OCI-M1 (cell line): ENCODE measurements at regions not wholly inside any gene's neighbourhood (a gene's known extent, or its start where the extent isn't known, plus 50 kb on each side); places are given as distances from the start of the nearest gene placed in this dataset.

Experiments used
- DNase-seq: peaks from one replicate; lab custom pipeline; 2025; lab: John Stamatoyannopoulos, UW

- DNase-seq = no peak
Measured at GRCh38 chr22:49155039-49155769, 672.5 kb downstream of the BRD1 start.

- DNase-seq = no peak
Measured at GRCh38 chr22:49154433-49154832, 673.2 kb downstream of the BRD1 start.

GRCh38 chr22:49153921-49154320 lies 673.8 kb downstream of the BRD1 start:
- no peak for DNase-seq

GRCh38 chr22:49152939-49153770 lies 674.5 kb downstream of the BRD1 start:
- no peak for DNase-seq

GRCh38 chr22:49152127-49152938 lies 675.3 kb downstream of the BRD1 start:
- DNase-seq = no peak

GRCh38 chr22:49151256-49152126 lies 676.2 kb downstream of the BRD1 start:
- no peak for DNase-seq

- no peak for DNase-seq
Measured at GRCh38 chr22:49150801-49151221, 676.9 kb downstream of the BRD1 start.

- no peak for DNase-seq
Measured at GRCh38 chr22:49149721-49150608, 677.7 kb downstream of the BRD1 start.

- no peak for DNase-seq
Measured at GRCh38 chr22:49148895-49149418, 678.7 kb downstream of the BRD1 start.

GRCh38 chr22:49147617-49148175 lies 680.0 kb downstream of the BRD1 start:
- DNase-seq = no peak

GRCh38 chr22:49147171-49147570 lies 680.5 kb downstream of the BRD1 start:
- no peak for DNase-seq

- DNase-seq = no peak
Measured at GRCh38 chr22:49146511-49146910, 681.2 kb downstream of the BRD1 start.

- DNase-seq = no peak
Measured at GRCh38 chr22:49143812-49144211, 683.9 kb downstream of the BRD1 start.

- no peak for DNase-seq
Measured at GRCh38 chr22:49142891-49143290, 684.8 kb downstream of the BRD1 start.

- DNase-seq = no peak
Measured at GRCh38 chr22:49142296-49142695, 685.4 kb downstream of the BRD1 start.

GRCh38 chr22:49141761-49142160 lies 685.9 kb downstream of the BRD1 start:
- DNase-seq = no peak

GRCh38 chr22:49140911-49141665 lies 686.6 kb downstream of the BRD1 start:
- no peak for DNase-seq

- no peak for DNase-seq
Measured at GRCh38 chr22:49139492-49140151, 688.1 kb downstream of the BRD1 start.
